ENCODE measurements at regions not wholly inside any gene's neighbourhood (a gene's known extent, or its start where the extent isn't known, plus 50 kb on each side); places are given as distances from the start of the nearest gene placed in this dataset.

GRCh38 chr11:90601261-90601660 lies 378.4 kb upstream of the CHORDC1 start:
- no peak overlapping the region for H3K27ac ChIP-seq (ENCODE audit: low read length)
- H3K4me3 ChIP-seq (ENCODE audit: low read length), result no peak overlapping the region
- no peak for ATAC-seq
- H3K27me3 ChIP-seq (ENCODE audit: low read length), result no peaks in the 10 kb centered on the region
- BruUV-seq (replicated peaks), result no TSS peak
- no peaks in the 10 kb centered on the region for H3K36me3 ChIP-seq (ENCODE audit: low read depth, low read length)
- intact Hi-C loops (cut with micrococcal nuclease), result no loop called here
- H3K9ac ChIP-seq (ENCODE audit: low read length), result no peak overlapping the region
- H3K9me2 ChIP-seq (replicated peaks; ENCODE audit: low read length), result no peaks in the 10 kb centered on the region
- no peak for DNase-seq
- CTCF ChIA-PET, result no interaction called here
- TF ChIP-seq EZH2 (IDR thresholded peaks at IDR 0.05; ENCODE audit: low read length, unreplicated experiment) (no peak), EZH2phosphoT487 (IDR thresholded peaks at IDR 0.05; ENCODE audit: borderline replicate concordance, low read length) (no peak)
- TF ChIP-seq, protein P1, sequence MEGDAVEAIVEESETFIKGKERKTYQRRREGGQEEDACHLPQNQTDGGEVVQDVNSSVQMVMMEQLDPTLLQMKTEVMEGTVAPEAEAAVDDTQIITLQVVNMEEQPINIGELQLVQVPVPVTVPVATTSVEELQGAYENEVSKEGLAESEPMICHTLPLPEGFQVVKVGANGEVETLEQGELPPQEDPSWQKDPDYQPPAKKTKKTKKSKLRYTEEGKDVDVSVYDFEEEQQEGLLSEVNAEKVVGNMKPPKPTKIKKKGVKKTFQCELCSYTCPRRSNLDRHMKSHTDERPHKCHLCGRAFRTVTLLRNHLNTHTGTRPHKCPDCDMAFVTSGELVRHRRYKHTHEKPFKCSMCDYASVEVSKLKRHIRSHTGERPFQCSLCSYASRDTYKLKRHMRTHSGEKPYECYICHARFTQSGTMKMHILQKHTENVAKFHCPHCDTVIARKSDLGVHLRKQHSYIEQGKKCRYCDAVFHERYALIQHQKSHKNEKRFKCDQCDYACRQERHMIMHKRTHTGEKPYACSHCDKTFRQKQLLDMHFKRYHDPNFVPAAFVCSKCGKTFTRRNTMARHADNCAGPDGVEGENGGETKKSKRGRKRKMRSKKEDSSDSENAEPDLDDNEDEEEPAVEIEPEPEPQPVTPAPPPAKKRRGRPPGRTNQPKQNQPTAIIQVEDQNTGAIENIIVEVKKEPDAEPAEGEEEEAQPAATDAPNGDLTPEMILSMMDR (conservative IDR thresholded peaks at IDR 0.05; ENCODE audit: low read depth, low read length), result no peak
- H3K9me3 ChIP-seq (ENCODE audit: low read length), result no peaks in the 10 kb centered on the region
- no peaks in the 10 kb centered on the region for H3K4me1 ChIP-seq (ENCODE audit: insufficient read depth, low read length)
- no peak overlapping the region for H3K4me2 ChIP-seq (ENCODE audit: low read length)
- no peaks in the 10 kb centered on the region for H3K79me2 ChIP-seq (ENCODE audit: low read length)
- no peaks in the 10 kb centered on the region for H4K20me1 ChIP-seq (ENCODE audit: low read length)
- no peaks in the 10 kb centered on the region for H3F3A ChIP-seq (ENCODE audit: low read length, unreplicated experiment)
- POLR2A ChIA-PET (ENCODE audit: unreplicated experiment), result no interaction called here
- H2AFZ ChIP-seq (ENCODE audit: low read length), result no peak overlapping the region

DNA sequence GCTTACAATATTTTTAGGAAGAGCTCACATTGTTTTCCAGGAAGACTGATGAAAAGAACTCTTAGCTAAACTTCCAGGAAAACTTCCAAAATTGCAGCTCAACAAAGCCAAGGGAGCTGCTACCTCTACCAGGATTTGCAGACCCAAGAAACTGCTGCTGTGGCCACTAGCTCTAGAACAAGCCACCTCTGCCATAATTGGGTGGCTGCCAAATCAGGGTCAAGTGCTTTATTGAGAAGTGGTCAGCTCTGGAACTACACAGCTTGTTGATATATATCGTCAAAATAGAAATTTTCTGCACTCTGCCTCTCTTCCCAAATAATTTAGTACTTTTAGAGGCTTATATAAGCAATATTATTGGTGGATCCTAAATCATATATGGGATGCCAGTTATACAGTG lies 371.8 kb upstream of the CHORDC1 start:
- TF ChIP-seq, protein P1 (conservative IDR thresholded peaks at IDR 0.05; ENCODE audit: low read depth, low read length), result no peak
- TF ChIP-seq EZH2 (IDR thresholded peaks at IDR 0.05; ENCODE audit: low read length, unreplicated experiment) (no peak), EZH2phosphoT487 (IDR thresholded peaks at IDR 0.05; ENCODE audit: borderline replicate concordance, low read length) (no peak)
- peak; percentile 29 for DNase-seq
- Histone ChIP-seq H3K27me3 (ENCODE audit: low read length) (no peaks in the 10 kb centered on the region), H3K79me2 (ENCODE audit: low read length) (no peaks in the 10 kb centered on the region), H3K9me2 (replicated peaks; ENCODE audit: low read length) (no peaks in the 10 kb centered on the region), H2AFZ (ENCODE audit: low read length) (no peak overlapping the region), H3K4me2 (ENCODE audit: low read length) (no peak overlapping the region), H3K36me3 (ENCODE audit: low read depth, low read length) (no peaks in the 10 kb centered on the region), H3K9ac (ENCODE audit: low read length) (no peak overlapping the region), H3K4me1 (ENCODE audit: insufficient read depth, low read length) (no peaks in the 10 kb centered on the region), H3K4me3 (ENCODE audit: low read length) (no peak overlapping the region), H3K9me3 (ENCODE audit: low read length) (no peaks in the 10 kb centered on the region), H3K27ac (ENCODE audit: low read length) (no peak overlapping the region), H4K20me1 (ENCODE audit: low read length) (no peaks in the 10 kb centered on the region), H3F3A (ENCODE audit: low read length, unreplicated experiment) (no peaks in the 10 kb centered on the region)
- ChIA-PET POLR2A (ENCODE audit: unreplicated experiment) (no interaction called here), CTCF (no interaction called here)
- BruUV-seq (replicated peaks), result no TSS peak
- intact Hi-C loops (cut with micrococcal nuclease), result no loop called here
- no peak for ATAC-seq

DNA sequence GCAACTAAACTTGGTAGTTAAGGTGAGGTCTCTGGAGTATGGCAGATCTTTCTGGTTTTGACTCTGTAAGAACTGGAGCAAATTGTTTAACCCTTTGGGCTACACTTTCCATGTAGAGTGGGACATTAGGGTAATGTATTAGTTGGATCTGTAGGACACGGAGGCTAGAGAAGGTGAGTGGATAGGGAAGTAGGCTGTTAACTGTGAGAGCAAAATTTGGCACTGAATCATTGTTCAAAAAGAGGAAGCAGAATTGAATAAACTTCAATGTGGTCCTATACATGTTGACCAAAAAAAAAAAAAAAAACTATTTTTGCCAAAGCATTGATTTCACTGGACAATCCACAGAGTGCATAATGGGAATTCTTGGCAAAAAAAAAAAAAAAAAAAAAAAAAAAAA lies 370.2 kb upstream of the CHORDC1 start:
- Histone ChIP-seq H3K27ac (ENCODE audit: low read length) (no peak overlapping the region), H3K79me2 (ENCODE audit: low read length) (no peaks in the 10 kb centered on the region), H3K4me1 (ENCODE audit: insufficient read depth, low read length) (no peaks in the 10 kb centered on the region), H3K4me3 (ENCODE audit: low read length) (no peak overlapping the region), H3K9ac (ENCODE audit: low read length) (no peak overlapping the region), H3K9me3 (ENCODE audit: low read length) (no peaks in the 10 kb centered on the region), H2AFZ (ENCODE audit: low read length) (no peak overlapping the region), H3K4me2 (ENCODE audit: low read length) (no peak overlapping the region), H3K27me3 (ENCODE audit: low read length) (no peaks in the 10 kb centered on the region), H3K36me3 (ENCODE audit: low read depth, low read length) (no peaks in the 10 kb centered on the region), H4K20me1 (ENCODE audit: low read length) (no peaks in the 10 kb centered on the region), H3K9me2 (replicated peaks; ENCODE audit: low read length) (no peaks in the 10 kb centered on the region), H3F3A (ENCODE audit: low read length, unreplicated experiment) (no peaks in the 10 kb centered on the region)
- ChIA-PET CTCF (no interaction called here), POLR2A (ENCODE audit: unreplicated experiment) (no interaction called here)
- intact Hi-C loops (cut with micrococcal nuclease), result no loop called here
- no peak for TF ChIP-seq EZH2 (IDR thresholded peaks at IDR 0.05; ENCODE audit: low read length, unreplicated experiment)
- TF ChIP-seq EZH2phosphoT487 (IDR thresholded peaks at IDR 0.05; ENCODE audit: borderline replicate concordance, low read length), result no peak
- TF ChIP-seq, protein P1 (conservative IDR thresholded peaks at IDR 0.05; ENCODE audit: low read depth, low read length), result no peak
- DNase-seq (no peak), ATAC-seq (no peak)
- BruUV-seq (replicated peaks), result no TSS peak
